ENCODE measurements at regions not wholly inside any gene's neighbourhood (a gene's known extent, or its start where the extent isn't known, plus 50 kb on each side); places are given as distances from the start of the nearest gene placed in this dataset.
"Not testable (repeated sequence)": the region's sequence is repeated elsewhere in the genome, so short reads cannot be mapped to it uniquely, and the experiment has no call there.

DNA sequence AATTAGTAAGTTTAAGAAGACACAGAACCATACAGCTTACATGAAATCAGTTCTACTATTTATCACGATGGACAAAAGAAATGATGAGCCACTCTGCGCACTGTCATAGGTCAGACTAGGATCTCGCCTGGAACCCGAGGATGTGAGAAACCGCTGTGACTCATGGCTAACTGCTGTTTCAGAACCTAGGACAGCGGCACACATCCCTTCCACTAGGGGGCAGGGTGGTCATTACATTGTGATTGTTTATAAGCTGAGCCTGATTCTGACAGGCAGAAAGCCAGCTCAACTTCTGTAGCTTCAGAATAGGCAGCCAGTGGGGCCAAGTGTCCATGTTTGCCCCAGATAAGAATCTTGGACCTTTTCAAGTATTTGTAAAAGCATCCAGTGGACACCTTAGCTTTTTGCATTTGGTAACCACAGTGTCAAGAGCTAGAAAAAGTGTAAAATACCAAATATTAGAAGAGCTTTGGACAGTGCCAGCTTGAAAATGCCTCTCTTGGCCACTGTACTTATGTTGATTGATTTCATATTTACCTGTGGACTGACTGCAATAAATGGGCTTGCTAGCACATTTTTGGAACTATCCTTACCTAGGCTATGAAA is 115.8 kb downstream of the KBTBD8 start:
- ATAC-seq (peak; percentile 99), DNase-seq (ENCODE audit: low spot score in 2 of 2) (peak; percentile 70 to 91)
- Mint-ChIP-seq H3K27ac (no peak overlapping the region), H3K9me3 (no peaks in the 10 kb centered on the region), H3K36me3 (no peaks in the 10 kb centered on the region), H3K4me3 (no peak overlapping the region), H3K4me1 (peaks cover 5% of the 10 kb centered on the region)

DNA sequence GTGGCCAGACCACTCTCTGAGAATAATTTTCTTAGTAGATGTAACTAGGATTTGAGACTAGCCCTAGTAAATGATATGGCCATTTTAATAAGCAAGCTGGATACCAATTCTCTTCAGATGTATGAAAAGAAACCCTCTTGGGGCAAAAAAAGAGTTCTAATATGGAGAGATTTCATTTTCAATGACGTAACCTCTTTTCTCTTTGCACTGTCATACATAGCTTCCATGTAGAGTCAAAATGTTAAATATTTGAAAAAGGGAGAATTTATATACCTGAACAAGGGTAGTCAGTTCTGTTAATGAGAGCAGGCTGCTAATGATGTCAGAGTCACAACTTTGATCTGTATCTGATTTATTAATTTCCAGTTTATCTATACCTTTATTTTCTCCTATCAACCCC is 120.0 kb downstream of the KBTBD8 start:
- Mint-ChIP-seq H3K4me3 (no peak overlapping the region), H3K36me3 (no peaks in the 10 kb centered on the region), H3K27ac (no peak overlapping the region), H3K4me1 (peaks cover 5% of the 10 kb centered on the region), H3K9me3 (no peaks in the 10 kb centered on the region)
- DNase-seq (ENCODE audit: low spot score in 2 of 2) = no peak
- no peak for ATAC-seq

DNA sequence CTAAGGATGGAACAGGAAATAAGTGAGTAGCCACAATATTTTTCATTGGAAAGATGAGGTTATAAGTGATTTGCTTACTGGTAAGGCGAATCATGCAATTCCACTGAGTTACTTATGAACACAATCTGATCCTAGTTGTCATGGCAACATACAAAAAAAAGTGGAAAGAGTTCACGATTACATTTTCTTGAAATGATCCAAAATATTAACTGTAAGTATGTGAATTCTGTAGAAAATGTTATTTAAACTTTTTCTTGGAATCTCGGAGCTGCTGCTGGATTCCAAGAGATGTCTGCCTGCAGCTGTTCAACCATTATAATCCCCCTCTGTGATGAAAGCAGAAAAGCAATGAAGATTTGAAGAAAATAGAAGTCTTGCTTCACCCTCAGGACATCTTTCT is 120.5 kb downstream of the KBTBD8 start:
- DNase-seq (ENCODE audit: low spot score in 2 of 2) (no peak), ATAC-seq (no peak)
- Mint-ChIP-seq H3K9me3 (no peaks in the 10 kb centered on the region), H3K36me3 (no peaks in the 10 kb centered on the region), H3K4me3 (no peak overlapping the region), H3K4me1 (peaks cover 2% of the 10 kb centered on the region), H3K27ac (no peak overlapping the region)

DNA sequence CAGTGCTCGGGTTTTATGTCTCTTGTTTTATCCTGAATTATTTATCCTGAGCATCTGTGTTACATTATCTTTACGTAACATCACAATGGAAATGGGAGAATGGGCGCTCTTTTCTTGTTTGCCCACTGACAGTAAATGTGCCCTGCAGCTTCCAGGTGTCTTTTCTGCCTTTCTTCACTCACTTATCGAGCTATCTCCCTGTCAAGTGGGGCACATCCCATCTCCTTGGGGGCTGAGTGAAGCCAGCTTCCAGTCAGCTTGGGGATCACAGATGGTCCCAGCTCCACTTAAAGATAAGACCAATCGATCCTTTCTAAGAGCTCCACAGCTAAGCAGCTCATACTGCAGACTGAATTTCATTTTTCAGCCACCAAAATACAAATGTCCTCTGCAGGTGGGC is 125.8 kb downstream of the KBTBD8 start:
- DNase-seq (ENCODE audit: low spot score in 2 of 2) (no peak), ATAC-seq (no peak)
- no peaks in the 10 kb centered on the region for H3K36me3 Mint-ChIP-seq
- no peak overlapping the region for H3K27ac Mint-ChIP-seq
- H3K4me3 Mint-ChIP-seq = no peak overlapping the region
- H3K9me3 Mint-ChIP-seq = peaks cover 3% of the 10 kb centered on the region
- H3K4me1 Mint-ChIP-seq = no peaks in the 10 kb centered on the region

GRCh38 chr3:67127254-67127653 is 129.1 kb downstream of the KBTBD8 start:
- DNase-seq (ENCODE audit: low spot score in 2 of 2) (no peak), ATAC-seq (no peak)
- no peaks in the 10 kb centered on the region for H3K4me1 Mint-ChIP-seq
- no peaks in the 10 kb centered on the region for H3K36me3 Mint-ChIP-seq
- H3K4me3 Mint-ChIP-seq = no peak overlapping the region
- peaks cover 3% of the 10 kb centered on the region for H3K9me3 Mint-ChIP-seq
- no peak overlapping the region for H3K27ac Mint-ChIP-seq

DNA sequence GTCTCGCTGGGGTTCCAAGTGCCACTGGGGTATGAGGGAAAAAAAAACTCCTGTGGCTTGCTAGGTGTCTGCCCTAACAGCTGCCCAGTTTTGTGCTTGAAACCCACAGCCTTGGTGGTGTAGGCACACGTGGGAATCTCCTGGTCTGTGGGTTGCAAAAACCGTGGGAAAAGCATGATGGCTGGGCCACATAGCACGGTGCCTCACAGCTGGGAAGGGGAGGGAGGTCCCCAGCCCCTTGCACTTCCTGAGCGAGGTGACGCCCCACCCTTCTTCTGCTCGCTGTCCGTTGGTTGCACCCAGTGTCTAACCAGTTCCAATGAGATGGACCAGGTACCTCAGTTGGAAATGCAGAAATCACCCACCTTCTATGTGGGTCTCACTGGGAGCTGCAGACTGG is 144.3 kb downstream of the KBTBD8 start:
- H3K27ac Mint-ChIP-seq = no peak overlapping the region
- no peak for DNase-seq (ENCODE audit: low spot score in 2 of 2)

DNA sequence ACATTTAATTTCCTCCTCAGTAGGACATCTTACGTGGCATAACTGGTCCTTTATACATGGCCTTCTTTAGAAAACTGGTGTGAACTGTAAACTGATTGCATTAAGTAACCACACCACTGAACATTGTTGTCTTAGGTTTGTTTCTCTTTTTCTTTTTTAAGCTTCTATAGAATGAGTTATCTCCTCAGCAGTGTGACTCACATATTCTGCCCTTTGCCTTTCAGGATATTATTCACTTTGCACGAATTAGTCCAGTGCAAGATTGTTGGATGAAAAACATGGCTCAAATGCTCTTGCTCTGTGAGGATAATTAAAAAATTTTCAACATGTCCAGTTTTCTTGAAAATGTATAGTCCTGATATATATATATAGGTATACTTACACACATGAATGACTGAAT is 147.6 kb downstream of the KBTBD8 start:
- no peaks in the 10 kb centered on the region for H3K36me3 Mint-ChIP-seq
- H3K4me3 Mint-ChIP-seq = no peak overlapping the region
- no peak overlapping the region for H3K27ac Mint-ChIP-seq
- peaks cover 6% of the 10 kb centered on the region for H3K9me3 Mint-ChIP-seq
- ATAC-seq (no peak), DNase-seq (ENCODE audit: low spot score in 2 of 2) (no peak)
- H3K4me1 Mint-ChIP-seq = no peaks in the 10 kb centered on the region

More for the DNA sequence above, 144.3 kb downstream of the KBTBD8 start:
- peaks cover 7% of the 10 kb centered on the region for H3K9me3 Mint-ChIP-seq
- H3K4me1 Mint-ChIP-seq = no peaks in the 10 kb centered on the region
- no peak overlapping the region for H3K4me3 Mint-ChIP-seq
- H3K36me3 Mint-ChIP-seq = no peaks in the 10 kb centered on the region
- ATAC-seq = no peak

DNA sequence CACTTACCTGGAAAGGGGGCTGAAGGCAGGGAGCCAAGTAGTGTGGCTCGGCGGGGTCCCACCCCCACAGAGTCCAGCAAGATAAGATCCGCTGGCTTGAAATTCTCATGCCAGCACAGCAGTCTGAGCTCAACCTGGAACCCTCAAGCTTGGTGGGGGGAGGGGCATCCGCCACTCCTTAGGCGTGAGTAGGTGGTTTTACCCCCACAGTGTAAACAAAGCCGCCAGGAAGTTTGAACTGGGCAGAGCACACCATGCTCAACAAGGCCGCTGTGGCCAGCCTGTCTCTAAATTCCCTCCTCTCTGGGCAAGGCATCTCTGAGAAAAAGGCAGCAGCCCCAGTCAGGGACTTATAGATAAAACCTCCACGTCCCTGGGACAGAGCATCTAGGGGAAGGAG is 156.3 kb downstream of the KBTBD8 start:
- Mint-ChIP-seq H3K4me1 (no peaks in the 10 kb centered on the region), H3K27ac (no peak overlapping the region), H3K9me3 (peaks cover 12% of the 10 kb centered on the region), H3K4me3 (no peak overlapping the region), H3K36me3 (no peaks in the 10 kb centered on the region)
- DNase-seq (ENCODE audit: low spot score in 2 of 2) (no peak), ATAC-seq (no peak)

DNA sequence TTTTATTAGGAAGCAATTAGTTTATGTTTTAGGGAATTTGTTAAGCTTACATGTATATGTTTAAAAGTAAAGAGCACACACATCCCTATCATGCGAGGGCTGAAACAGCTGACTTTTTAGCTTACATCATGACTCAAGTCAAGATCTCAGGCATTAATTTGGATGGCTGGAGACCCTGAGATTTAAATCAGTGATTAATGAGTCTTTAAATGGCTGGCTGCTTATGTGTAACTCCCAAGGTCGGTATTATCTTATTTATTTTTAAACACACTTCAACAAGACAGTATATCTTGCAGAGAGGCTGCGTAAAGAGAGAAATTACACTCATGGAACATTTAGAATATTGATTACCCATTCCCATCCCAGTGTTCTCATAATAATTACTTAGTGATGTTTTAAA is 169.4 kb downstream of the KBTBD8 start:
- H3K36me3 Mint-ChIP-seq = no peaks in the 10 kb centered on the region
- DNase-seq (ENCODE audit: low spot score in 2 of 2) = no peak
- H3K9me3 Mint-ChIP-seq = peaks cover 4% of the 10 kb centered on the region
- no peak overlapping the region for H3K4me3 Mint-ChIP-seq
- H3K27ac Mint-ChIP-seq = no peak overlapping the region
- no peak for ATAC-seq
- no peaks in the 10 kb centered on the region for H3K4me1 Mint-ChIP-seq

- ATAC-seq (no peak), DNase-seq (ENCODE audit: low spot score in 2 of 2) (no peak)
- Mint-ChIP-seq H3K4me3 (no peak overlapping the region), H3K36me3 (no peaks in the 10 kb centered on the region), H3K9me3 (peaks cover 4% of the 10 kb centered on the region), H3K4me1 (no peaks in the 10 kb centered on the region), H3K27ac (no peak overlapping the region)
Observed at GRCh38 chr3:67171841-67172240, 173.7 kb downstream of the KBTBD8 start.

- DNase-seq (ENCODE audit: low spot score in 2 of 2); H3K4me3 Mint-ChIP-seq; H3K9me3 Mint-ChIP-seq; H3K27ac Mint-ChIP-seq; H3K4me1 Mint-ChIP-seq; ATAC-seq; H3K36me3 Mint-ChIP-seq: not testable (repeated sequence)
Observed at GRCh38 chr3:67173130-67173529, 175.0 kb downstream of the KBTBD8 start.

DNA sequence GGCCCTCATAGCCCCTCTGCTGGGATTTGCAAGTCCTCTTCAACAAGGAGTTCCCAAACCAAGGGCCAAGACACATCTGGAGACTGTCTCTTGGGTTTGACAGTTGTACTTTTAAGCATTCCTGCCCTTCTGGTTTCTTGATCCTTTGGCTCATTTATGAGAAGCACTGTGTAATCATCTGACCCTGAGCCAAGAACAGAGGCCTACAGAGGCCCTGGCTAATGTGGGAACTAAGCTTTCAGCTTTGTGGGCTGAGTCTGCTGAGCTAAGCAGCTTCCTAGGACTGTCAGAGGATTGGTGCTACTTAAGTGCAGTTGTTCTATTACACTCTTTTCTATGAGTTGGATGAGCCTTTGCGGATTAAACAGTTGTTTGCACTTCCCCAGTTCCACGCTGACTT is 178.3 kb downstream of the KBTBD8 start:
- H3K4me3 Mint-ChIP-seq = no peak overlapping the region
- H3K36me3 Mint-ChIP-seq = no peaks in the 10 kb centered on the region
- DNase-seq (ENCODE audit: low spot score in 2 of 2) (no peak), ATAC-seq (no peak)
- H3K27ac Mint-ChIP-seq = no peak overlapping the region
- no peaks in the 10 kb centered on the region for H3K9me3 Mint-ChIP-seq
- H3K4me1 Mint-ChIP-seq = no peaks in the 10 kb centered on the region

DNA sequence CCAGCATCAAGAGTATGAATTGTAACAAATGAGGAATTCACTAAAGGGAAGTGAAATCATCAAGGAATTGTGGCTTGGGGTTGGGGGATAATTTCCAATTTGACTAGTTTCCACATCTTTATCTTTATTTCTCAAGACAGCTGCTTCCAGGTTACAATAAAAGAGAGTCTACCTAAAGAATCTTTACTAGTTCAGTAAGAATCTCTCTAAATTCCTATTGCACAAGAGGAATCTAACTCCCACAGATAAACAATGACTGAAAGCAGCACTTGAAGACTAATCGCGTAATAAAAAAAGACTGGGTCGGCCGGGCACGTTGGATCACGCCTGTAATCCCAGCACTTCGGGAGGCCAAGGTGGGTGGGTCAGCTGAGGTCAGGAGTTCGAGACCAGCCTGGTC is 194.4 kb downstream of the KBTBD8 start:
- Mint-ChIP-seq H3K27ac (no peak overlapping the region), H3K4me3 (no peak overlapping the region), H3K4me1 (no peaks in the 10 kb centered on the region), H3K36me3 (no peaks in the 10 kb centered on the region), H3K9me3 (no peaks in the 10 kb centered on the region)
- ATAC-seq (no peak), DNase-seq (ENCODE audit: low spot score in 2 of 2) (no peak)

DNA sequence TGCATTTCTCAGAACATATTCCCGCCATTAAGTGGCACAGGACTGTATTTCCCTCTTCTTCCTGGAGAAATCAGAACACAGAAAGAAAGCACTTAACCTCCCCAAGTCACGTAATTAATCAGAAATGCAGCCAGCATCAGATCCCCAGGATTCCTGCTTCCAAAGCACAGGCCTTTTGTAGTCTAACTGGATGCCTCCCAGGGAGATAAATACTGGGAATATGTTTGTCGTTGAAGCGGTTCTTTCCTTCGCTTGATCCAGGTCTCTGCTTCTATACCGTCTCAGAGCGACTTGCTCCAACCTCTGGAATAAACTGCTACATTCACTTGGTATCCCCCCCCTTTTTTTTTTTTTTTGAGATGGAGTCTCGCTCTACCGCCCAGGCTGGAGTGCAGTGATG is 198.6 kb downstream of the KBTBD8 start:
- H3K9me3 Mint-ChIP-seq = no peaks in the 10 kb centered on the region
- no peak for ATAC-seq
- H3K27ac Mint-ChIP-seq = no peak overlapping the region
- no peak overlapping the region for H3K4me3 Mint-ChIP-seq
- H3K4me1 Mint-ChIP-seq = no peaks in the 10 kb centered on the region
- DNase-seq (ENCODE audit: low spot score in 2 of 2) = no peak
- H3K36me3 Mint-ChIP-seq = no peaks in the 10 kb centered on the region

DNA sequence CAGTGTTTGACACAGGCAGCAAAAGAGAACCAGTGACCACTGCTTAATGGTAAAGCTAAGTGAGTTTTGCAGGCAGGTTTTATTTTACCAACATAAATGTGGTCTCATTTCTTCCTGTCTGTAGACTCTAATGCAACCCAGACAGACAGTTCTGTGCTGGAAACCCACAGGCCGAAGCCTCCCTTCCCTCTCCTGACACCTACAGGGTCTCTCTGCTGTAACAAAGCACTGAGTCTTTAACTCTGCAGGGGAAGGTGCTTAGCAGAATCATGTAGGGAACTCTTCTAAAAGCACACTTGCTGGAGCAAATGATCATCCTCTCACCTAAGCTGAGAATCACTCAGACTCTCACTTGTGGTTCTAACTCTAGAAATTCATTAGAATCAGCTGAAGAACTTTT is 200.3 kb downstream of the KBTBD8 start:
- Mint-ChIP-seq H3K36me3 (no peaks in the 10 kb centered on the region), H3K27ac (no peak overlapping the region), H3K4me3 (no peak overlapping the region), H3K4me1 (no peaks in the 10 kb centered on the region), H3K9me3 (no peaks in the 10 kb centered on the region)
- ATAC-seq = no peak
- DNase-seq (ENCODE audit: low spot score in 2 of 2) = no peak

DNA sequence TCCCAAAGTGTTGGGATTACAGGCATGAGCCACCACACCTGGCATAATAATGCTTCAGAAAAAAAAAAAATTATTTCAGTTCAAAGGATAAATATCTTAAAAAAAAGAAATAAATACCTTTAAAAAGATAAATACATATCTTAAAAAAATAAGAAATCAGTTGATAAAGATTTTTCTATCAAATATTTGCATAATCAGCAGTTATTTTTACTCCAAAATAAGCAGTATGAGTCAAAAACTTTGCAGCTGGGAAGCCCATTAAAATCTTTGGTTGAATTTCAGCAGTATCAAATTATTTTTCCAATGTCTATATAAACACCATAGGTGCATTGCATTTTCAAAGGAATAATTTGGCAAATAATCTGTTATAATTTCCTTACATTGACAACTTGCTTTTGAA is 202.5 kb downstream of the KBTBD8 start:
- no peaks in the 10 kb centered on the region for H3K4me1 Mint-ChIP-seq

GRCh38 chr3:67201026-67201425 is 202.9 kb downstream of the KBTBD8 start:
- H3K9me3 Mint-ChIP-seq = no peaks in the 10 kb centered on the region
- ATAC-seq (no peak), DNase-seq (ENCODE audit: low spot score in 2 of 2) (no peak)
- H3K36me3 Mint-ChIP-seq = no peaks in the 10 kb centered on the region
- no peaks in the 10 kb centered on the region for H3K4me1 Mint-ChIP-seq
- H3K27ac Mint-ChIP-seq = no peak overlapping the region
- no peak overlapping the region for H3K4me3 Mint-ChIP-seq

More for the DNA sequence above, 202.5 kb downstream of the KBTBD8 start:
- DNase-seq (ENCODE audit: low spot score in 2 of 2) (no peak), ATAC-seq (no peak)
- H3K27ac Mint-ChIP-seq = no peak overlapping the region
- no peak overlapping the region for H3K4me3 Mint-ChIP-seq
- H3K36me3 Mint-ChIP-seq = no peaks in the 10 kb centered on the region
- H3K9me3 Mint-ChIP-seq = no peaks in the 10 kb centered on the region
